ENCODE measurements at regions not wholly inside any gene's neighbourhood (a gene's known extent, or its start where the extent isn't known, plus 50 kb on each side); places are given as distances from the start of the nearest gene placed in this dataset.

GRCh38 chr5:105739732-105740131 lies 1931.0 kb downstream of the EFNA5 start:
- H3K4me3 ChIP-seq (ENCODE audit: control insufficient read depth in 2 of 3, extremely low read depth in 1 of 3, insufficient read depth in 2 of 3, low read depth in 1 of 3, low read length in 3 of 3): no peak overlapping the region
- H4K20me1 ChIP-seq (ENCODE audit: control insufficient read depth, extremely low read depth, insufficient read depth, low read length): no peaks in the 10 kb centered on the region
- TF ChIP-seq CTCF (optimal IDR thresholded peaks at IDR 0.05 in 1 of 3, IDR thresholded peaks at IDR 0.05 in 1 of 3, conservative IDR thresholded peaks at IDR 0.05 in 1 of 3; ENCODE audit: extremely low read depth in 1 of 3, insufficient read depth in 2 of 3, low read length in 3 of 3) (no peak), EZH2 (IDR thresholded peaks at IDR 0.05; ENCODE audit: low read length) (no peak)
- dilution Hi-C loops (cut with MboI; ENCODE audit: extremely low pct_ligation_motif_present, low sequenced_read_pairs): no loop called here
- no peaks in the 10 kb centered on the region for H3K36me3 ChIP-seq (ENCODE audit: control insufficient read depth in 2 of 2, extremely low read depth in 1 of 2, insufficient read depth in 2 of 2, low read length in 2 of 2)
- no peak overlapping the region for H3K9ac ChIP-seq (ENCODE audit: control insufficient read depth, extremely low read depth, insufficient read depth, low read length)
- no peaks in the 10 kb centered on the region for H3K79me2 ChIP-seq (ENCODE audit: control insufficient read depth, insufficient read depth, low read length)
- no peak overlapping the region for H3K4me2 ChIP-seq (ENCODE audit: control insufficient read depth, extremely low read depth, insufficient read depth, low read depth, low read length)
- H2AFZ ChIP-seq (ENCODE audit: control insufficient read depth, low read length): no peak overlapping the region
- H3K27ac ChIP-seq (ENCODE audit: control insufficient read depth, insufficient read depth, low read length): no peak overlapping the region
- H3K4me1 ChIP-seq (ENCODE audit: control insufficient read depth, extremely low read depth, insufficient read depth, low read length): no peaks in the 10 kb centered on the region
- no peaks in the 10 kb centered on the region for H3K9me3 ChIP-seq (ENCODE audit: control insufficient read depth, low read depth, low read length)
- no peaks in the 10 kb centered on the region for H3K9me1 ChIP-seq (ENCODE audit: control insufficient read depth, extremely low read depth, insufficient read depth, low read length)
- no peak for FAIRE-seq
- DNase-seq (ENCODE audit: low read depth, low spot score): no peak
- H3K27me3 ChIP-seq (ENCODE audit: control insufficient read depth, extremely low read depth, insufficient read depth, low read length): no peaks in the 10 kb centered on the region

GRCh38 chr5:105735704-105736103 lies 1935.0 kb downstream of the EFNA5 start:
- Histone ChIP-seq H3K27ac (ENCODE audit: control insufficient read depth, insufficient read depth, low read length) (no peak overlapping the region), H2AFZ (ENCODE audit: control insufficient read depth, low read length) (no peak overlapping the region), H3K4me1 (ENCODE audit: control insufficient read depth, extremely low read depth, insufficient read depth, low read length) (no peaks in the 10 kb centered on the region), H3K9me3 (ENCODE audit: control insufficient read depth, low read depth, low read length) (no peaks in the 10 kb centered on the region), H3K9me1 (ENCODE audit: control insufficient read depth, extremely low read depth, insufficient read depth, low read length) (no peaks in the 10 kb centered on the region), H3K79me2 (ENCODE audit: control insufficient read depth, insufficient read depth, low read length) (no peaks in the 10 kb centered on the region), H3K36me3 (ENCODE audit: control insufficient read depth in 2 of 2, extremely low read depth in 1 of 2, insufficient read depth in 2 of 2, low read length in 2 of 2) (no peaks in the 10 kb centered on the region), H3K27me3 (ENCODE audit: control insufficient read depth, extremely low read depth, insufficient read depth, low read length) (no peaks in the 10 kb centered on the region), H3K4me3 (ENCODE audit: control insufficient read depth in 2 of 3, extremely low read depth in 1 of 3, insufficient read depth in 2 of 3, low read depth in 1 of 3, low read length in 3 of 3) (no peak overlapping the region), H3K4me2 (ENCODE audit: control insufficient read depth, extremely low read depth, insufficient read depth, low read depth, low read length) (no peak overlapping the region), H4K20me1 (ENCODE audit: control insufficient read depth, extremely low read depth, insufficient read depth, low read length) (no peaks in the 10 kb centered on the region), H3K9ac (ENCODE audit: control insufficient read depth, extremely low read depth, insufficient read depth, low read length) (no peak overlapping the region)
- dilution Hi-C loops (cut with MboI; ENCODE audit: extremely low pct_ligation_motif_present, low sequenced_read_pairs): no loop called here
- no peak for DNase-seq (ENCODE audit: low read depth, low spot score)
- no peak for TF ChIP-seq EZH2 (IDR thresholded peaks at IDR 0.05; ENCODE audit: low read length)
- no peak for TF ChIP-seq CTCF (optimal IDR thresholded peaks at IDR 0.05 in 1 of 3, IDR thresholded peaks at IDR 0.05 in 1 of 3, conservative IDR thresholded peaks at IDR 0.05 in 1 of 3; ENCODE audit: extremely low read depth in 1 of 3, insufficient read depth in 2 of 3, low read length in 3 of 3)
- no peak for FAIRE-seq
